ENCODE measurements at regions not wholly inside any gene's neighbourhood (a gene's known extent, or its start where the extent isn't known, plus 50 kb on each side); places are given as distances from the start of the nearest gene placed in this dataset.

DNA sequence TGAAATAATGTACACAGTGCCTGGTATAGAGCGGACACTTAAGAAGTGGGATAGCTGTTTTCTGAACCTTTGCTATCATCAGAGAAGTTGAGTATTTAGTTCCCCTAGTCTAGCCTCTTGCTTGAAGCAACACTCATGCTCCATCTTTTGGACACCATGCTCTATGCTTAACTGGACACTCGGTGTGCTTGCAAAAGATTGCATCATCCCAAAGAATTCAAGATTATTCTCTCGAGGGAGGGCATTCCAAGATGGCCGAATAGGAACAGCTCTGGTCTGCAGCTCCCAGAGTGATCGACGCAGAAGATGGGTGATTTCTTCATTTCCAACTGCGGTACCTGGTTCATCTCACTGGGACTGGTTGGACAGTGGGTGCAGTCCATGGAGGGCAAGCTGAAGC is 143.9 kb upstream of the FSHR start:
- DNase-seq = no peak

DNA sequence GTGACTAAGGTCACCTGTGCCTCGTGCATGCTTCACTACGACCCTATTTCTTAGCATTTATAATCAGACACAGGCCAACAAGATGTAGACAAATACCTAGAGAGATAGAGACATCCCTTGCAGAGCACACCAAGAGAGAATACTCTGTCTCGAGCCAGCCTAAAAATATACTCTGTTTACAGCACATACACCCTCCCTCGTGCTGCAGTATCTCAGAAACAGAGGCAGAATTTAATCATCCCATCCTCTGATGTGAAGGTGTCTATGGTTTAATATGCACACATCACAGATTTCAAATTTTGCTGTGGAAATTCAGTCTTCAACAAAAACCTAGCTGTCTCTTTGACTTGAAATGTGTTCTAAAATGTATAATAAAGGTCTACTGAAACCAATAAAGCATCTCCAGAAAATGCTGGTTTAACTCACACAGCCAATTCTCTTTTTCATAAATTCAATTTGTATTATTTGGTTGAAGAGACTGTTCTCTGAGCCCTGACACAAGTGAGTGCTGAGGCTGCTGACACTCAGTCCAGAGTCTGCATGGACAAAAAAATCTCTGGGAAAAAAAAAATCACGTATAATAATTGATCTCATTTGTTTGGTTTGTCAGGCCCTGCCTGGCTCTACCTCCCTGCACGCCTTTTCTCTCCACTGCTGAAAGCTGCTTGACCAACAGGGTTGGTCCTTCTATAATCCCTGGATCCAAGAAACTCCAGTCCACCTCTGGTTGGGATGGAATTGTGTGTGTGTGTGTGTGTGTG is 142.0 kb upstream of the FSHR start:
- no peak for DNase-seq

DNA sequence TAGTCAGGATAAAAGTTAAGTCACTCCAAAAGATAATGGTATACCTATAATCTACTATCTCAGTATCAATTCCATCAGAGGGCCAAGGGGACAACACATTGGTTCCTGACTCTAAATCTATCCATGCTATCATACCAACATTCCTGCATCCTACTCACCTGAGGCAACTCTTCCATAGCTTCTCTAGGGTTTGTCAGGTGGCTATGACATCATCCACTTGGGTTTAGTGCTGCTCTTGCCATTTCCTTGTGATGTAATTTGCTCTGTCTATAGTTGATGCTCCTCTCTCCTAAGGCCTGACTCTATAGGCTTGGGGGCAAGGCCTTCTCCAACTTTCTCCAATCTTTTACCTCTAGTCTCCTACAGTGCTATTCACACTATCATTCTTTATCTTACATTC is 139.9 kb upstream of the FSHR start:
- no peak for DNase-seq

DNA sequence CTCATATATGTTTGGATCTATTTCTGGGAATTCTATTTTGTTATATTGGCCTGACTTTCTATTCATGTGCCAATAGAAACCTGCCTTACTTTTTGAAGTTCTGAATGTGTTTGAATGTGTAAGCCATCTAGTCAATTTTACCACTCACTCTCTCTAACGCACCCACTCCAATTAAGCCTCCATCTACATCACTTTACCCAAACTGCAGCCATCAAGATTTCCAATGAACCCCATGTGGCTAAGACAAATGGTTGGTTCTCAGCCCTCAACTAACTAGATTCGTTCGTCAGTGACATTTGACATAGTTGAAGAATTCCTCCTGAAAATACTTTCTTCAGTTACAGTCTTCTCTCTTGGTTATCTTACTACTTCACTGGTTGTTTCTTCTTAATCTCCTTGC is 137.3 kb upstream of the FSHR start:
- DNase-seq = no peak

DNA sequence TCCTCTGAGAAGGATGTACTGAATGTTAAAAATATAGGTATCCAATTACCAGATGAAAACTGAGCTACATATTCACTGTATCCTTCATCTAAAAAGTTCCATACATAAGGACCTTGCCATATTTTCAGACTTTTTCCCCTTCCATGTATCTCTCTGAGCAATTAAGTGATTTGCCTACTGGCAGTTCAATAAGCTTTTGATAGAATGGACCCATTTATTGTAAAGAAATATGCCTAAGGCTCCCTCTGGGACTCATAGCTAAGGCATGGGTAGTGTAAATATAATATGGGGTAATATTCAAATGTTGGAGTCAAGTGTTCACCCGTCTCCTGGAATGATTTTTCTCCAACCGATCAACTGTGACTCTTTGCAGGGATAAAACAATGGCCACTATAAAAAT is 135.4 kb upstream of the FSHR start:
- no peak for DNase-seq

DNA sequence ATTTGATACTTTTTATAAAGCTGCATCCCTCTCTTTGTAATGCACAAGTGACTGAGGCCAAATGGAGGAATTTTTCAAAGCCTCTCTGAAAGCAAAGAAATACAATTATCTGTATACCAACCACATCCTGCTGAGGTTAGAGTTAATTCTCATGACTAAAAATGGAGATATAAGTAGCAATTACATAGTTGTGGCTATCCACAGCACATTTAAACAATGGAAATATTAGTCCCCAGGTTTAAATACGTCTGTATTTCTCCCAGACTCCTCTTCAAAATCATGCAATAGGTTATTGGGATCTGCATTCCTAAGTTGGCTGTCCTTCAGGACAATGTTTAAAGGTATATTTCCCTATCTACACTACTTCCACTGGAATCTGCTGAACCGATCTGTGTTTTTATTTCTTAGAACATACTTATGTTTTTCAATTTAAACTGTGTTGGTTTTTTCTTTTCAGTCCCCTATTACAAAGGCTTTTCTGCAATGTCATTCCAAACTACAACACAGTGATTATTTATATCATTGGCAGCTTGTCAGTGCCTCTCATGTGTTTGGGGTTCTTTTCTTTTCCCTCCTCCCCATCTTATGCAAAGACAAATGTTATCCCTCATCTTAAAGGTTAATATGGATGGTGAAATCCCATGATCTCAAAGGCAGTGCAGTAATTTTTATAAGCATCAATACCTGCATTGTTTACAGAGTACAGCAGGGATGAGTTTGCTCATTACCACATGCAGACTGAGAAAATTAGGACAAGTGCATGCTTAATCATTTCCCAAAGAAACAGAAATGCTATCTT is 134.8 kb upstream of the FSHR start:
- DNase-seq = no peak

DNA sequence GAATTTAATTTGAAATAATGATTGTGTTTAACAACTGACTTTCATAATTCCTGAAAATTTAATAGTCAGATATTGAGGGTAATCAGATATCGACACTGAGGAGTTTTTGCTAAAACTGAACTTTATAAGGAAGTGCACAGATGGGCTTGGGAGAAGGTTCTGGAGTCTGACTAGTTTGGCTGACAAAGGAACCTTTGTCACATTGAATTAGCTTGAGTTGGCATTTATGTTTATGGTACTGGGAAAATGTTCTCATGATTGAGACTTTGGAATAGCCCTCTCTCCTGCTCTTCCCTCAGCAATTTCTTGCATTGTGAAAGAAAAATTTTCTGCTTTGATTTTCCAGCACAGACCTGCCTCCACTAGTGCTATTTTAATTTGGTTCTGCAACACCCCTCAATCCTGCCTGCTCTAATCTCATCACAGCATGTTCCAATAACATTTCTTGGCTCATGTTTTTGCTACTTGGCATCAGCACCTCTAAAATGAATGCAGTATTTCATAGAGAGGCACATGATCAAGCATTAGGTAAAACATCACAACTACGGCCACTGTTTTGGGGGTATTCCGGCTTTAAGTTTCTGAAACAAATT is 133.9 kb upstream of the FSHR start:
- no peak for DNase-seq

DNA sequence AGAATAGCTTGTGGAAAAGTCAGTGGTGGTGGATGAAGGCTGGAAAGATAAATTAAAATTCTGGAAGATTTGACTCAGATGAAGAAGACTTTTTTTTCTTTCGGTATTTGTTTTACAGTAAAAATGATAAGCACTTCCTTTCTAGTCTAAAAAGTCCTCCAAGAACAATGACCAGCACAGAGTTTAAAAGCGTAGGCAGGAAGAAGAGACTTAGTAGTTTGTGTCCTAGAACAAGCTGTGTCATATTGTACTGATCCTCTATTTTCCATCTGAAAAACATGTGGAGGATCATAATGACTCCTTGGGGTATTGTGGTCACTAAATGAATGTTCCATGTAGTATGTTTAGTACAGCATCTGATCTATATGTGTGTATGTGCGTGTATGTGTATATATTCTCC is 132.4 kb upstream of the FSHR start:
- no peak for DNase-seq

DNA sequence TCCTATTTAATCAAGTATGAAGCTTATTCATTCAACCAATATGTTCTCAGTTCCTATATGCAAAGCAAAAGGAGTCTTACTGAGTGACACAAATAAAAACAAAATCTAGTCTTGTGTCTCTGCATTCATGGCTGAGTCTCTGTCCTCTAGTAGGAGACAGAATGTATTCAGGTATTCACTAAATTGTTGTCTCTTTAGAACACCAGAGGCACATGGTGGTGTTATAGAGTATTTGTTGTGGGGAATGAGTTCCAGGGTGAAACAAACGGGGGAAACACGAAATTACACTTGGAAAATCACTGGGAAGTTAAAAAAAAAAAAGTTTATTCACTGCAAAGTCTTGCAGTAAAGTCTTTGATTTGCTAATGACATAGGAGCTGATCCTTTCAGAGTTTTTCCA is 131.7 kb upstream of the FSHR start:
- no peak for DNase-seq

DNA sequence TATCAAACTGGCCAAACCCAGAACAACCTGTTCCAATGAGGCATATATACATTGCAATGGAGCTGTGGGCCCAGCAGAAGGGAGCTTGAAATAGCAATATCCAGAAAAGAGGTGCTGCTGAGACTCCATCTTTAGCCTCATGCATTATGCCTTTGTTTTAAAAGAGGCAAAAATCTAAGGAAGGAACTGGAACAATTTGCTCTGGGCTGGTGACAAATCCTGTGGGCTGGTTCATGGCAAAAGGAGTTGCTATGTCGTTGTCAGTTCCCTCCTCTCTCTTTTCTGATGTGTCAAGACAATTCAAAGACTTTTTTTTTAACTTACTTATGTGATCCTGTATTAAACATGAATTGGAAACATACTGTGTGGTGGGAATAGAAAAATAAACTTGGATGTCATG is 124.2 kb upstream of the FSHR start:
- DNase-seq = no peak

DNA sequence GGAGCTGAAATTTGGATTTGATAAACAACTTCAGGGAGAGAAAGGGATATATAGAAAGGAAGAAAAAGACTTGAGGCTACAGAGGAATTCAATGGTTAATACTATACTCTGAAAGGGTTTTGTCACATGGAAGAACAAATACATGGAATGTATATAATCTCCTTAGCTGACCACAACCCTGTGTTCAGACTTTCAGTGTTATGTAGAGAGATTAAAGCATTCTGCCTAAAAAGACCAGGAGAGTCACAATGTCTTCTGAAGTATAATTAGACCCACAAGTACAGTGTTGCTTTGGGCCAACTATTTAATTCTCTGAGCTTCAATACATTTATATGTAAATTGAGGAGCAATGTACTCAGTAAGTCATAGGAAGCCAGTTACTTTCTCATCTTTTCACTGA is 123.8 kb upstream of the FSHR start:
- no peak for DNase-seq

DNA sequence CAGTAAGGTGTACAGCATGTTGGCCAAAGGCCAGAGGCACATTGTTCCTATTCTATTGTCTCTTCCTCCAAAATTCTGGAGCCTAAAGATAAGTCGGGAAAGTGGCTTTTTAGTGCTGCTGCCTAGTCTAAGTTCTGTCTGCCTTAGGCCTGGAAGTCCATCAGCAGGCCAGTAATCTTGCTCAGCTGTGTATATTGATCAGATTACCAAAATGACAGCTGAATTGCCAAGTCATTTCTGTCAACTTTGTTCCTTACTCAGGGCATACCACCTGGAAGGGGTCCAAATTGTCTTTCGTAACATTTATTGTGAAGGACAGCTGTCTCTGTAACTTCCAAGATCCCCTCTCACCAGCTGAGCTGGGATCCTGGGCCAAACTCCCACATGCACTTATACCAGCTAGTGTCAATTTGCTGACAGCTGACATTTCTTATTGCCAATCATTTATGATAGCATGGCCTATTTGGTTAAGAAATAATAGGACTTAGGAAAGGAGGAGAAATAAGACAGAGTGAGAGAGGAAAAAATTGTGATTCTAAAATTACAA is 116.8 kb upstream of the FSHR start:
- peak in 1 of 2 experiments; percentile 80 for DNase-seq

DNA sequence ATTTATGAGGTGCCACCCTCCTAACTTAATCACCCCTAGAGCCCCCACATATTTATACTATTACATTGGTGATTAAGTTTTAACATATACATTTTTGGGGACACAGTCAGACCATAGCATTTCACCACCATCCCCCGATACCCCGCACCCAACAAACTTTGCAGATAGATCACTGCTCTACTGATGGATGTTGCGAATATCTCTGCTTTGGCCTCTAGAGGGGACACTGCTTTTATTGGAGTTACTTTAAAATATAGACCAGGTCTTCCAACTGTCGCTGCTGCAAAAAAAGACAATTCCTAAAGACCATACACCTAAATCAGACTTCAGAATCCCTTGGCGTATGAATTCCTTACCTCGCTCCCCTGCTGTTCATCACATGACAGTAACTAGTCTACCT is 115.8 kb upstream of the FSHR start:
- DNase-seq = no peak

DNA sequence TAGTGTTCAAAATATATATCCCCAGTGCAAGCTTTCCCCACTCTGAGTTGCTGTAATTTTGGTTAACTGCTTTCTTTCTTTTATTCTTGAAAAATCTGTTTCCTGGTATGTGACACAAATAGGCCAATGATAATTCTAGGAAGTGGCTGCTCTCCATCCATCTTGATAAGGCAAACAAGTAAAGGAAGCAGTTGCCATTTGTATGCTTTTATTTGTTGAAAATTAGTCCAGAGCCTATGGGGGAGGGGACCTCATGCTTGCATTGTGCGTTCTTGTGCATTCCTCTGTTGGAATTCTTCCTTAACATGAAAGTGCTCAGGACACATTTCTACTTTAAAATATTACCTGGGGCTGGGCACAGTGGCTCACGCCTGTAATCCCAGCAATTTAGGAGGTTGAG is 111.2 kb upstream of the FSHR start:
- no peak for DNase-seq

DNA sequence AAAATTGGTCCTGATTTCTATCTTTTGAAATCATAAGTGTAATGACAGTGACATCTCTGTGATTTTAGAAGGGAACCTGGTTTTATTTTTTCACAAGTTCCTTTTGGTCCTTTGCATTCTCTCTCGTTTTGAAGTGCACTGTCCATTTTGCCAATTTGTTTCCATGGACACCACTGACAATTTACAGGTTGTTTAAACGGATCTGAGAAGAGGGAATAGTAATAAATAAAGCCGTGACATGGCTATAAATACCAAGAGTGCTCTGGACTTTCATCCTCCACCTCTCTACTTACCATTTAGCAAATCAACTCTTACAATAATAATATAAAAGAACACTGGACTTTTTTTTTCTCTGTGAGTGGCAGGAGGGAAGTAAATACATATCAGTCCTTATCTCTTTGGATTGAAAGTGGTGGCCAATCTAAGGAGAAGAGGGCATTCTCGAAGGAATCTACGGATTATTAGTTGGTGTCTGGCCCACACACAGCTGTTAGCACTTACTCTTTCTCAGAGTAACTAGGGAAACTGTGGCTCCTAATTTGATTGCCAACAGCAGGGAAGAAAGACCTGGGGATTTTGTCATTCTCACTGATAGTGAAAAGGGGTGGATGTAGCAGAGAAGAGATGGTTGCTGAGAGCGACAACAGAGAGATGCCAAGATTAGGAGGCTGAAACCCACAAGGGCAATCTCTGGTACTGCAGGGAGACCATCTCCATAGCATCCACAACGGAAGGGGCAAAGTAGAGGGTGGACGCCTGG is 108.7 kb upstream of the FSHR start:
- DNase-seq = no peak

DNA sequence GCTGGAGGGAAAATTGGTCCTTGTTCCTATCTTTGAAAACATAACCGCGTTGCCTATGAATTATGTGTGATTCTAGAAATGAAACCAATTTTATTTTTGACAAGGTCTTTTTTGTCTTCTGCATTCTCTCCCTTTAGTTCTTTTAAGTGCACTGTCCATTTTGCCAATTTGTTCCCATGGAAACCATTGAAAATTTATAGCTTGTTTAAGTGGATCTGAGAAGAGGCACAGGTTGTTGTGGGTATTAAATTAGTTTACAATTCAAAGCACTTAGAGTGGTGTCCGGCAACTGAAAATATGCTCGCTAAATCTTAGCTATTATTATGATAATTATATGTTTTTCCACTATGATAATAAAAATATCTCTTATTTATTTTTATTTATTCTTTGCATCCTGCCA is 107.5 kb upstream of the FSHR start:
- peak in 1 of 2 experiments; percentile 33 for DNase-seq

DNA sequence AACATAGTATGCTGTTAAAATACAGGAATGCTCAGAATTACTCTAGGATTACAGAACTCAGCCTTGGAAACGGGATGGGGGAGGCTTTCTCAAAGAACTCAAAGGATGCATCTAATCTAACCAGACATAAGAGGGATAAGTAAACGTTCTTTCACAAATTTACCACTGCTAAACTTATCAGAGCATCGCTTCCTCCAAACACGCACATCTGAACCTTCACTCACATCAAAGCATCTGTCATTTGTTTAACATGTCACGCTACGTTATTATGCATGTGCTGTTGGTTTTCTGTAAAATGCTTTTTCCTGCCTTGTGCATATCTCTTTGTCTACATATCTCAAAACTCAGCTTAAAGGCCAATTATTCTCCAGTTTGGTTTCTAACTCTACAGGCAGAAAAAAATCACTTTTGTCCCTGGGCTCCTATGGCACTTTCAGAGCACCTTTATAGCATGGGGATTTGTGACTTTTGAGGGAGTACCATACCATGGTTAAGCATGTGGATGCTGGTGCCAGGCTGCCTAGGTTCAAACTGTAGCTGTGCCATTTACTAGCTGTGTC is 106.7 kb upstream of the FSHR start:
- DNase-seq = no peak

DNA sequence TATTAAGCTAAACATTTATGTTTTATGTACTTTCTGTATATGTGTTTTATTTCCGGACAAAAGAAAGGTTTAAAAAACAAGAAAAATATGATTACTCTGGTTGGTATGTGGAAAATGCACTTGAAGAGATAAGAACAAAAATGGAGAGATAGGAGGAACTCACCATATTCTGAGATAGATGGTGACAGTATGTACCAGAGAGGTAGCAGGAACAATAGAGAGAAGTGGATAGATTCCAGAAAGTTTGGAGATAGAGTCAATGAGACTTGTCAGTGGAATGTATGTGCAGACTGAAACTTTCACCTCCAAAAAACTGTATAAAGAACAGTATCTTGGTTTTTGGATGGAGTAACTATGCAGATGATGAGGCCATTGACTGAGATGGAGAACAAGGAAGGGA is 105.6 kb upstream of the FSHR start:
- no peak for DNase-seq

DNA sequence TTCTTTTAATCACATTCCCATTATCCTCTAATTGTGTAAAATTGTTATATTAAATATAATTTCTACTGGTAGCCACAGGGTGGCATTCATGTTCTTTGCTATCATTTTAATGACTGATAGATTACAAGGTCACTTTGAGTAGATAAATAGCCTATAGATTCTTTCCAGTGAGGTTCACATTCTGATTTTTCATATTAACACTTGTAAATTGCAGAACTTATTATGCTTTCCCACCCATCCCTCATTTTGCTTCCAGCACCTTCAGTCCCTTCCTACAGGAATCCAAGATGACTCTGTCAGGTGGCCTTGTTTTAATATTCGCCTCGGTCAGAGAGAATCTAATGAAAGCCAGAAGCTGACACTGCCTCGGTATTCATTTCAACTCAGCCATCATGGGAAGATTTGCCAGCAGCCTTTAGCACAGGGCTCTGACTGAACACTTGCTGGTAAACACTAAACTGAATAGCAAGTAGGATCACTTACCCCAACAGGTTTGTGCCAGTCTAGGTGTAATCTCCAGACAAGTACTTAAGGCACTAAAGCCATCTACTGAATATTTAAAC is 101.2 kb upstream of the FSHR start:
- DNase-seq = peak; percentile 57 to 61

DNA sequence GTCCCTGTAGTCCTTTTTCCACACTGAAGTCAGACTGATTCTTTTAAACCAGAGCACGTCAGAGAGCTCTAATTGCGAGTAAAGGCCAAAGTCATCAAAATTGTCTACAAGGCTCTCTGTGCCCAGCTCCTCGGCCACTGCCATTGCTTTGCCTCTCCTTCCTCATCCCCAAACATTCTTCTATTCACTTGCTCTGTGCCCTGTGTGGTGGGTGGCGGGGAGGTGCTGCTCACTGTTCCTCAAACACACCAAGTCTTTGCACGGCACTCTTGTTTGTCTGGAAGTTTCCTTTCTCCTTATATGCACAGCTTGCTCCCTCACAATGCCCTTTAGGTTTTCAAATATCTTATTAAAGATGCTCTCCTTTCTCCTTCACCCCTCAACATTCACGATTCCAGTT is 100.1 kb upstream of the FSHR start:
- DNase-seq = no peak

DNA sequence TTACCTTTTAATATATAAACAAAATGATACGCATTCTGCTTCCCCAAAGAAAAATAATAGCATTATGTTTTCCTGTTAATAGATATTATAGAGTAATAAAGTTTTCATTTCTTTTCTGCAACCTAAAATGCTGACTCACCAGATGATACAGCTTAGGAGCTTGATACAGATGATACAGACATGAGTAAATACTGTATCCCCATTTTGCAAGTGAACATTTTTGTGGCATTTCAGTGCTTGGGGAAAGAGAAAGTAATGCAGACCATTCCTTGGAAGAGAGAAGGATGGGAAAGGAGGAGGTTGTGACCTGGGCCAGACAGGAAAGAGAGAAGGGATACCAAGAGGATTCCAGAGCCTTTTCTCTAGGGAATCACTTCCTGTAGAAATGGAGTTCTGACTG is 97.5 kb upstream of the FSHR start:
- no peak for DNase-seq

DNA sequence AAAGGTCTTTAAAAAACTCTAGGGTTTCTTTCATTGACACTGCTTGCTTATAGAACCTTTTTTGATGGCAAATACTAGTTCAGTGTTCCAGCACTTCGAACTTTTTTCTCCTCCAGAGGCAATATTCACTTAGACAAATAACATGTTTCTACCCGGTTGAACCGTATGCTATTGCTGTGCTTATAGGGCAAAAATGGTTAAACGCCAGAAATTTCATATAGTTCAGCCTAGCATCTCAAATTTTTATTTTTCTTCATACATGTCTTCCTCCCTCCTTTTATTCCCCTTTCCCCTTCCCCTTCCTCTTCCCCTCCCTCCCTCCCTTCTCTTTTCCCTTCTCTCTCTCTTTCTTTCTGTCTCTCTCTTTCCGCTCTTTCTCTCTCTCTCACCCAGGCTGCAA is 96.9 kb upstream of the FSHR start:
- DNase-seq = no peak

DNA sequence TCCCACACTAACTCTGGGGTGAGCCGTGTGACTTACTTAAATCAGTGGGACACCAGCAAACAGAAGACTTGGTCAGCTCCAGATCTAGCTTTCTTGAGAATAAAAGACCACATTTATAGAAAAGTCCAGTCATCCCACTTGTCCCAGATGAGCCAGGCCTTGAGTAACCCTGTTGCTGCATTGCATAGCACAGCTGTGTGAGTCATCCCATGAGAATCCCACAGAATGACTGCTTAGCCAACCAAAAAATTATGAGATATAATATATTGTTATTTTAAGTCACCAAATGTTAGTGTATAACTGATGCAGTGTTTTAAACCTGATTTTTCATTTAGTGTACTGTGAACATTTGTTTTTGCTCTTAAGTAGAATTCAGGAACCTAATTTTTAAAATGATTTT is 94.2 kb upstream of the FSHR start:
- no peak for DNase-seq
